Natural killer cell (primary cell): ENCODE measurements at regions not wholly inside any gene's neighbourhood (a gene's known extent, or its start where the extent isn't known, plus 50 kb on each side); places are given as distances from the start of the nearest gene placed in this dataset.

ENCODE experiments used
- ATAC-seq, 3 donors: fragments of 150-1000 bp in 2 of 3; fragments of 200-7000 bp in 1 of 3; cut with Tn5 transposase; 1 replicate in 1 of 3; 2 replicates in 2 of 3; pipeline ENCODE4 v1.10.0; 2021; ENCODE audit warnings: mild to moderate bottlenecking in 2 of 3, moderate library complexity in 2 of 3
- DNase-seq, 2 donors: peaks; one replicate each; pipeline versions ENCODE4 v3.0.0 to v3.0.0-alpha.2; 2013 to 2021; ENCODE audit warnings: mixed read lengths in 1 of 2
- H3K27ac ChIP-seq: one replicate; pipeline ENCODE4 v1.5.1; 2013; ENCODE audit warnings: mild to moderate bottlenecking, low read length
- H3K27me3 ChIP-seq: one replicate; pipeline ENCODE4 v1.6.1; 2013; ENCODE audit warnings: low read length; ENCODE audit not compliant: control insufficient read depth, insufficient read depth
- H3K36me3 ChIP-seq: one replicate; pipeline ENCODE4 v1.6.1; 2013; ENCODE audit warnings: low read length; ENCODE audit not compliant: control insufficient read depth, insufficient read depth
- H3K4me1 ChIP-seq: one replicate; pipeline ENCODE4 v1.6.1; 2013; ENCODE audit warnings: low read length; ENCODE audit not compliant: control insufficient read depth, insufficient read depth
- H3K4me3 ChIP-seq: one replicate; pipeline ENCODE4 v1.5.1; 2013; ENCODE audit warnings: low read length
- H3K9me3 ChIP-seq: one replicate; pipeline ENCODE4 v1.6.1; 2013; ENCODE audit warnings: low read length; ENCODE audit not compliant: control insufficient read depth, insufficient read depth
- H3K27ac Mint-ChIP-seq, 2 donors: one replicate each; pipeline ENCODE4 v1.8.0; 2022; ENCODE audit warnings: mild to moderate bottlenecking in 2 of 2, mixed read lengths in 2 of 2, moderate library complexity in 1 of 2
- H3K27me3 Mint-ChIP-seq, 2 donors: one replicate each; pipeline ENCODE4 v1.8.0; 2022; ENCODE audit warnings: low read depth in 2 of 2, mixed read lengths in 2 of 2
- H3K36me3 Mint-ChIP-seq: one replicate; pipeline ENCODE4 v1.8.0; 2022; ENCODE audit warnings: mixed read lengths
- H3K4me1 Mint-ChIP-seq, 2 donors: one replicate each; pipeline ENCODE4 v1.8.0; 2022; ENCODE audit warnings: mixed read lengths in 2 of 2
- H3K4me3 Mint-ChIP-seq: one replicate; pipeline ENCODE4 v1.8.0; 2022; ENCODE audit warnings: mild to moderate bottlenecking, moderate library complexity, mixed read lengths
- H3K9me3 Mint-ChIP-seq, 2 donors: one replicate each; pipeline ENCODE4 v1.8.0; 2022; ENCODE audit warnings: mixed read lengths in 2 of 2
- WGBS: methylation state at CpG from one replicate; pipeline ENCODE4 v1.1.7; 2013; ENCODE audit warnings: missing lambda C conversion rate; ENCODE audit not compliant: insufficient coverage; 5-methylcytosine and 5-hydroxymethylcytosine counted together
- intact Hi-C: fragments of 100-400 bp; cut with micrococcal nuclease; formaldehyde crosslinking; loops from one replicate; pipeline ENCODE4 v1.14.2; 2022
- TF ChIP-seq, protein P1 (sequence below): fragments of 200-600 bp; IDR thresholded peaks from one replicate; pipeline ENCODE4 v1.8.0; 2022; ENCODE audit warnings: antibody characterized with exemption

DNA sequence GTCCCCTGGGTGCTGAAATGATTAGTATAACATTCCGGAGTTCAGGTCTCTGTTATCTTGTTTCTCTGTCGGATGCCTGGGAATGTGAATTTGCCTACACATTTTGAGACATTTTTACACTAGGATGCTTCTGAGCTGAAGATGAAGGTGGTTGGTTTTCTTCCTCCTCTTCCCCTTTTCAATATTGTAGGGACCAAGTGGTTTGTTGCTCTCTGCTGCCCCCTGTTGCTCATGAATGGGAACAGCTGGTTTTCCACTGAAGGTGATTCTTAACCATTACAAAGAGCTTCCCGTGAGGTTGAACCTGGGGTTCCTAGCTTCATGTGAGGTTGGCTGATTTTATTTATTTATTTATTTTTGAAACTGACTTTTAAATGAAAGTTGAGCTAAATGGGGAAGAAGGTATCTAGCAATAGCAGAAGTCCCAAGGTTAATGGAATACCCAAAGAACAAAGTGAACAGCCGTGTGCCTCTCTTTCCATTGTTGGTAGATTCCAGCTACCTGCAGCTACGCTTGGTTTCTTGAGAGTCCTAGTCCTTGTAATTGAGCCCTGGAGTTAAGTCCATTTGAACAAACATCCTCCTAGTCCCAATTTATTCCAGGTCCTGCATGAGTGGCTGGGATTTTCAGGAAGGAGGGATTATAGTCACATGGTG lies 983.9 kb upstream of the EEF2KMT start:
- Histone ChIP-seq H3K4me1 (no peaks in the 10 kb centered on the region), H3K27ac (no peak overlapping the region), H3K36me3 (no peaks in the 10 kb centered on the region), H3K4me3 (no peak overlapping the region), H3K27me3 (no peaks in the 10 kb centered on the region), H3K9me3 (no peaks in the 10 kb centered on the region)
- H3K36me3 Mint-ChIP-seq: no peaks in the 10 kb centered on the region
- no peaks in the 10 kb centered on the region for H3K4me1 Mint-ChIP-seq
- peaks cover 0 to 4% of the 10 kb centered on the region in 2 donors for H3K9me3 Mint-ChIP-seq
- DNase-seq: peak in 1 of 2 donors; percentile 2
- TF ChIP-seq, protein P1, sequence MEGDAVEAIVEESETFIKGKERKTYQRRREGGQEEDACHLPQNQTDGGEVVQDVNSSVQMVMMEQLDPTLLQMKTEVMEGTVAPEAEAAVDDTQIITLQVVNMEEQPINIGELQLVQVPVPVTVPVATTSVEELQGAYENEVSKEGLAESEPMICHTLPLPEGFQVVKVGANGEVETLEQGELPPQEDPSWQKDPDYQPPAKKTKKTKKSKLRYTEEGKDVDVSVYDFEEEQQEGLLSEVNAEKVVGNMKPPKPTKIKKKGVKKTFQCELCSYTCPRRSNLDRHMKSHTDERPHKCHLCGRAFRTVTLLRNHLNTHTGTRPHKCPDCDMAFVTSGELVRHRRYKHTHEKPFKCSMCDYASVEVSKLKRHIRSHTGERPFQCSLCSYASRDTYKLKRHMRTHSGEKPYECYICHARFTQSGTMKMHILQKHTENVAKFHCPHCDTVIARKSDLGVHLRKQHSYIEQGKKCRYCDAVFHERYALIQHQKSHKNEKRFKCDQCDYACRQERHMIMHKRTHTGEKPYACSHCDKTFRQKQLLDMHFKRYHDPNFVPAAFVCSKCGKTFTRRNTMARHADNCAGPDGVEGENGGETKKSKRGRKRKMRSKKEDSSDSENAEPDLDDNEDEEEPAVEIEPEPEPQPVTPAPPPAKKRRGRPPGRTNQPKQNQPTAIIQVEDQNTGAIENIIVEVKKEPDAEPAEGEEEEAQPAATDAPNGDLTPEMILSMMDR: no peak
- no peaks in the 10 kb centered on the region for H3K27me3 Mint-ChIP-seq
- no peak for ATAC-seq
- no peak overlapping the region for H3K27ac Mint-ChIP-seq
- WGBS: 46% methylated on average over 5 of the region's 5 CpGs
- intact Hi-C loops: no loop called here
- H3K4me3 Mint-ChIP-seq: no peak overlapping the region

DNA sequence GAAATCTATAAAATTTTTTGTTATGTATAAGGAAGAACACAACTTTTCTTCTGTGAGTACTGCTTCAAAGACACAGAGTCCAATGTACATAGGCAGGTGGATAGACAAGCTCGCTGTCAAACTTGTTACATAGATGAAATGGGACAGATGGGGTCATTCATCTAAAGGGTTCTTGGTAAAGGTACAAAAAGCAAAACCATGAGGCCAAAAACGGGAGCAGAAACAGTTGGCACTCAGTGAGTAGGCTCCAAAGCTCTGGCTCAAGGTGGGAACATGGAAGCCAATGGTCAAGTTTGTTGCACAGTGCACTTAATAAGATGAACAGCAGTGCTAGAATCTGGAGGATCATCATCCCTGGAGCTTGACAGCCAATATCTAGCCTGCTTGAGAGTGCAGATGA lies 979.0 kb upstream of the EEF2KMT start:
- no peak overlapping the region for H3K4me3 ChIP-seq
- DNase-seq: no peak
- intact Hi-C loops: no loop called here
- H3K9me3 ChIP-seq: no peaks in the 10 kb centered on the region
- no peaks in the 10 kb centered on the region for H3K27me3 ChIP-seq
- H3K4me1 ChIP-seq: no peaks in the 10 kb centered on the region
- H3K36me3 ChIP-seq: no peaks in the 10 kb centered on the region
- TF ChIP-seq, protein P1: no peak
- H3K27ac Mint-ChIP-seq: no peak overlapping the region
- no peaks in the 10 kb centered on the region for H3K4me1 Mint-ChIP-seq
- ATAC-seq: no peak
- no peaks in the 10 kb centered on the region for H3K27me3 Mint-ChIP-seq
- no peaks in the 10 kb centered on the region for H3K36me3 Mint-ChIP-seq
- H3K27ac ChIP-seq: no peak overlapping the region
- H3K9me3 Mint-ChIP-seq: peaks cover 2 to 7% of the 10 kb centered on the region in 2 donors
- H3K4me3 Mint-ChIP-seq: no peak overlapping the region
- 86% methylated on average over 2 of the region's 2 CpGs for WGBS

DNA sequence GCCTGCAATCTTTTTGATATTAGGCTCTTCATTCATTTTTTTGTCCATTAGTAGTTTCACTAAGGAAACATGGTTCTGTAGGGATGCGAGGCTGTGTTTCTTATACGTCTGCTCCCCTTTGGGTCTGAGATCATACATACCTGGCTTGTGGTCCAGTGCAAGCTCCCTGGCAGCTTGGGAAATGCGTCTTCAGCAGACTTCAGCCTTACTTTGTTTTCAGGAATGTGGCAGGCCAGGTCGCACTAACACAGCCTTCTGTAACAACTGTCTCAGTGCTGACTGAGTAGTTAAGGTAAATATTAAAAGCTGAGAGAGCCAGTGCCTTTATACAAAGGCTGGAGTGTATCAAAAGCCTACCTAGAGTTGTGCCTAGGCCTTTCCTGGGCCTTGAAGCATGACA lies 970.5 kb upstream of the EEF2KMT start:
- no peaks in the 10 kb centered on the region for H3K9me3 ChIP-seq
- no peaks in the 10 kb centered on the region for H3K36me3 ChIP-seq
- TF ChIP-seq, protein P1: no peak
- Mint-ChIP-seq H3K4me1 (no peaks in the 10 kb centered on the region), H3K4me3 (no peak overlapping the region), H3K27me3 (no peaks in the 10 kb centered on the region), H3K36me3 (no peaks in the 10 kb centered on the region), H3K27ac (no peak overlapping the region), H3K9me3 (peaks cover 2 to 7% of the 10 kb centered on the region in 2 donors)
- no peaks in the 10 kb centered on the region for H3K27me3 ChIP-seq
- intact Hi-C loops: no loop called here
- DNase-seq: no peak
- H3K4me3 ChIP-seq: no peak overlapping the region
- 78% methylated on average over 4 of the region's 4 CpGs for WGBS
- no peak for ATAC-seq
- H3K27ac ChIP-seq: no peak overlapping the region
- no peaks in the 10 kb centered on the region for H3K4me1 ChIP-seq

DNA sequence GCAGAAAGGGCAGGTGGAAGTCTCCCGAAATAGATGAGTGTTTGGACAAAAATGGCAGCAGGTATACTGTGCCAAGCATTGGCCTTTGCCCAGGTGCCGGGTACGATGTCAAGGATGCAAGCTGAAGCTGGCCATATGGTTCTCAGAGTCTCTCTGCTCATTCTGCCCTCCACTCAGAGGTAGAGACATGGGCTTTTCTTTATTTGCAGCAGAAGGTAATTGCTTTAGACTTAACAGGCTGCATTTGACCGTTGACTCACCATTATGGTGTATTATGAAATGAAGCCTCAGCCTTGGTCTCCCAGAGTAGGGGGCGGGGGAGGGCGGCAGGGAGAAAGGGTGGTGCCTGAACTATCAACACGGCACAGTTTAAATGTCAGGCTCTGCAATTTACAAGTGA lies 969.1 kb upstream of the EEF2KMT start:
- Histone ChIP-seq H3K36me3 (no peaks in the 10 kb centered on the region), H3K4me3 (no peak overlapping the region), H3K27ac (no peak overlapping the region), H3K9me3 (no peaks in the 10 kb centered on the region), H3K4me1 (no peaks in the 10 kb centered on the region), H3K27me3 (no peaks in the 10 kb centered on the region)
- no peaks in the 10 kb centered on the region for H3K36me3 Mint-ChIP-seq
- TF ChIP-seq, protein P1: no peak
- ATAC-seq (no peak), DNase-seq (no peak)
- peaks cover 2 to 4% of the 10 kb centered on the region in 2 donors for H3K9me3 Mint-ChIP-seq
- 69% methylated on average over 7 of the region's 7 CpGs for WGBS
- H3K4me3 Mint-ChIP-seq: no peak overlapping the region
- no peak overlapping the region for H3K27ac Mint-ChIP-seq
- no peaks in the 10 kb centered on the region for H3K4me1 Mint-ChIP-seq
- no peaks in the 10 kb centered on the region for H3K27me3 Mint-ChIP-seq
- intact Hi-C loops: no loop called here
